ENCODE measurements at regions not wholly inside any gene's neighbourhood (a gene's known extent, or its start where the extent isn't known, plus 50 kb on each side); places are given as distances from the start of the nearest gene placed in this dataset.

GRCh38 chr20:6831461-6831860 is 64.0 kb downstream of the BMP2 start:
- no peak for FAIRE-seq
- DNase-seq (ENCODE audit: insufficient read length, low spot score): no peak

GRCh38 chr20:6832811-6833210 is 65.3 kb downstream of the BMP2 start:
- FAIRE-seq (no peak), DNase-seq (ENCODE audit: insufficient read length, low spot score) (no peak)

GRCh38 chr20:6835609-6836008 is 68.1 kb downstream of the BMP2 start:
- FAIRE-seq (no peak), DNase-seq (ENCODE audit: insufficient read length, low spot score) (no peak)

- FAIRE-seq (no peak), DNase-seq (ENCODE audit: insufficient read length, low spot score) (no peak)
These were observed 69.4 kb downstream of the BMP2 start for GRCh38 chr20:6836821-6837374.

- FAIRE-seq: no peak
- no peak for DNase-seq (ENCODE audit: insufficient read length, low spot score)
These were observed 70.2 kb downstream of the BMP2 start for GRCh38 chr20:6837730-6838129.

- FAIRE-seq (no peak), DNase-seq (ENCODE audit: insufficient read length, low spot score) (no peak)
These were observed 70.8 kb downstream of the BMP2 start for GRCh38 chr20:6838181-6838826.

- FAIRE-seq (no peak), DNase-seq (ENCODE audit: insufficient read length, low spot score) (no peak)
These were observed 73.6 kb downstream of the BMP2 start for GRCh38 chr20:6841128-6841527.

- DNase-seq (ENCODE audit: insufficient read length, low spot score): no peak
- FAIRE-seq: no peak
These were observed 77.7 kb downstream of the BMP2 start for GRCh38 chr20:6845141-6845540.

GRCh38 chr20:6848041-6848440 is 80.6 kb downstream of the BMP2 start:
- FAIRE-seq (no peak), DNase-seq (ENCODE audit: insufficient read length, low spot score) (no peak)

GRCh38 chr20:6848992-6849391 is 81.5 kb downstream of the BMP2 start:
- FAIRE-seq: no peak

GRCh38 chr20:6851136-6851535 is 83.7 kb downstream of the BMP2 start:
- DNase-seq (ENCODE audit: insufficient read length, low spot score) (no peak), FAIRE-seq (no peak)

More at GRCh38 chr20:6848992-6849391, 81.5 kb downstream of the BMP2 start:
- DNase-seq (ENCODE audit: insufficient read length, low spot score): no peak

GRCh38 chr20:6852478-6852877 is 85.0 kb downstream of the BMP2 start:
- no peak for FAIRE-seq
- no peak for DNase-seq (ENCODE audit: insufficient read length, low spot score)

GRCh38 chr20:6855104-6855503 is 87.6 kb downstream of the BMP2 start:
- no peak for FAIRE-seq
- no peak for DNase-seq (ENCODE audit: insufficient read length, low spot score)

- DNase-seq (ENCODE audit: insufficient read length, low spot score): no peak
- no peak for FAIRE-seq
These were observed 88.3 kb downstream of the BMP2 start for GRCh38 chr20:6855796-6856195.

- DNase-seq (ENCODE audit: insufficient read length, low spot score): no peak
These were observed 90.4 kb downstream of the BMP2 start for GRCh38 chr20:6857927-6858326.

GRCh38 chr20:6863355-6863754 is 95.9 kb downstream of the BMP2 start:
- no peak for DNase-seq (ENCODE audit: insufficient read length, low spot score)
- FAIRE-seq: no peak

More at GRCh38 chr20:6857927-6858326, 90.4 kb downstream of the BMP2 start:
- FAIRE-seq: no peak

- no peak for FAIRE-seq
- no peak for DNase-seq (ENCODE audit: insufficient read length, low spot score)
These were observed 96.3 kb downstream of the BMP2 start for GRCh38 chr20:6863798-6864201.

- DNase-seq (ENCODE audit: insufficient read length, low spot score) (no peak), FAIRE-seq (no peak)
These were observed 97.3 kb downstream of the BMP2 start for GRCh38 chr20:6864740-6865139.

- FAIRE-seq: no peak
These were observed 99.3 kb downstream of the BMP2 start for GRCh38 chr20:6866741-6867140.

GRCh38 chr20:6868861-6869260 is 101.4 kb downstream of the BMP2 start:
- FAIRE-seq: no peak
- DNase-seq (ENCODE audit: insufficient read length, low spot score): no peak

More at GRCh38 chr20:6866741-6867140, 99.3 kb downstream of the BMP2 start:
- DNase-seq (ENCODE audit: insufficient read length, low spot score): no peak

- no peak for DNase-seq (ENCODE audit: insufficient read length, low spot score)
- FAIRE-seq: no peak
These were observed 103.1 kb downstream of the BMP2 start for GRCh38 chr20:6870559-6870958.

GRCh38 chr20:6877633-6878032 is 110.1 kb downstream of the BMP2 start:
- no peak for FAIRE-seq
- no peak for DNase-seq (ENCODE audit: insufficient read length, low spot score)

Data from HTR-8/SVneo (cell line).